Stomach (tissue), 8 donors: ENCODE measurements at regions not wholly inside any gene's neighbourhood (a gene's known extent, or its start where the extent isn't known, plus 50 kb on each side); places are given as distances from the start of the nearest gene placed in this dataset.

Experiments
- DNase-seq, 2 donors: peaks; one replicate each; pipeline versions ENCODE4 v3.0.0 to v3.0.0-alpha.2; 2013 to 2019
- H3K27ac ChIP-seq, 5 donors: fragments of 200-600 bp in 4 of 5; sonication (generic) in 4 of 5; one replicate each; pipeline ENCODE4 v1.5.1; 2013 to 2019; ENCODE audit warnings: mild to moderate bottlenecking in 1 of 5, moderate library complexity in 1 of 5
- H3K27me3 ChIP-seq, 3 donors: fragments of 200-600 bp; sonication (generic); one replicate each; pipeline ENCODE4 v1.5.1; 2017 to 2019; ENCODE audit warnings: mixed run types in 1 of 3
- H3K36me3 ChIP-seq, 4 donors: fragments of 200-600 bp; sonication (generic); 1 replicate in 3 of 4; 2 replicates in 1 of 4; pipeline ENCODE4 v1.5.1; 2016 to 2019
- H3K4me1 ChIP-seq, 4 donors: fragments of 200-600 bp; sonication (generic); one replicate each; pipeline ENCODE4 v1.5.1; 2016 to 2019
- H3K4me3 ChIP-seq, 4 donors: fragments of 200-600 bp; sonication (generic) in 3 of 4; one replicate each; pipeline ENCODE4 v1.5.1; 2016 to 2019; ENCODE audit warnings: mild to moderate bottlenecking in 1 of 4
- H3K9me3 ChIP-seq, 4 donors: fragments of 200-600 bp; sonication (generic); one replicate each; pipeline ENCODE4 v1.5.1; 2016 to 2019
- EP300 ChIP-seq: sonication (generic); formaldehyde crosslinking; IDR thresholded peaks from one replicate; pipeline ENCODE4 v1.6.1; 2017; ENCODE audit warnings: antibody characterized with exemption
- POLR2A ChIP-seq, 4 donors: fragments of 450-650 bp; IDR thresholded peaks; one replicate each; pipeline ENCODE4 v1.6.1; 2016; ENCODE audit warnings: antibody characterized with exemption in 4 of 4, control low read depth in 2 of 4, mild to moderate bottlenecking in 1 of 4, moderate library complexity in 1 of 4
- POLR2AphosphoS5 ChIP-seq, 3 donors: sonication (generic); formaldehyde crosslinking; IDR thresholded peaks; one replicate each; pipeline ENCODE4 v1.6.1; 2016; ENCODE audit warnings: antibody characterized with exemption in 3 of 3
- WGBS, 5 donors: extraction: QIAGEN DNeasy Blood & Tissue Kit in 3 of 5; methylation state at CpG; one replicate each; pipeline versions ENCODE4 v1.1.5 to v1.1.7; 2013 to 2018; 5-methylcytosine and 5-hydroxymethylcytosine counted together
- intact Hi-C: fragments of 100-400 bp; cut with DNase I; formaldehyde crosslinking; loops from one replicate; pipeline ENCODE4 v1.15.1; 2023; ENCODE audit warnings: low total_unique reads
- TF ChIP-seq, protein P1 (sequence below), 7 experiments: fragments of 450-650 bp in 4 of 7; fragments of 200-600 bp in 3 of 7; sonication (generic) in 3 of 7; IDR thresholded peaks; one replicate each; pipeline ENCODE4 v1.5.1; 2016 to 2019; ENCODE audit warnings: antibody characterized with exemption in 7 of 7, control low read depth in 2 of 7, mild to moderate bottlenecking in 1 of 7
- donor health status: healthy with polysubstance abuse.
- donor health status: Bipolar disorder and iron deficiency.
- donor health status: healthy.

GRCh38 chr3:107142171-107142570 is 235.1 kb upstream of the CCDC54 start:
- Histone ChIP-seq H3K4me3 (no peak overlapping the region), H3K27ac (no peak overlapping the region), H3K4me1 (no peaks in the 10 kb centered on the region), H3K36me3 (no peaks in the 10 kb centered on the region), H3K27me3 (no peaks in the 10 kb centered on the region), H3K9me3 (no peaks in the 10 kb centered on the region)
- 95 to 100% (median 95%) methylated on average over 1 of the region's 1 CpG for WGBS, 5 donors
- intact Hi-C loops = no loop called here
- DNase-seq = no peak
- TF ChIP-seq EP300 (no peak), POLR2AphosphoS5 (IDR thresholded peaks at IDR 0.05) (no peak), POLR2A (IDR thresholded peaks at IDR 0.05) (no peak)
- TF ChIP-seq, protein P1, sequence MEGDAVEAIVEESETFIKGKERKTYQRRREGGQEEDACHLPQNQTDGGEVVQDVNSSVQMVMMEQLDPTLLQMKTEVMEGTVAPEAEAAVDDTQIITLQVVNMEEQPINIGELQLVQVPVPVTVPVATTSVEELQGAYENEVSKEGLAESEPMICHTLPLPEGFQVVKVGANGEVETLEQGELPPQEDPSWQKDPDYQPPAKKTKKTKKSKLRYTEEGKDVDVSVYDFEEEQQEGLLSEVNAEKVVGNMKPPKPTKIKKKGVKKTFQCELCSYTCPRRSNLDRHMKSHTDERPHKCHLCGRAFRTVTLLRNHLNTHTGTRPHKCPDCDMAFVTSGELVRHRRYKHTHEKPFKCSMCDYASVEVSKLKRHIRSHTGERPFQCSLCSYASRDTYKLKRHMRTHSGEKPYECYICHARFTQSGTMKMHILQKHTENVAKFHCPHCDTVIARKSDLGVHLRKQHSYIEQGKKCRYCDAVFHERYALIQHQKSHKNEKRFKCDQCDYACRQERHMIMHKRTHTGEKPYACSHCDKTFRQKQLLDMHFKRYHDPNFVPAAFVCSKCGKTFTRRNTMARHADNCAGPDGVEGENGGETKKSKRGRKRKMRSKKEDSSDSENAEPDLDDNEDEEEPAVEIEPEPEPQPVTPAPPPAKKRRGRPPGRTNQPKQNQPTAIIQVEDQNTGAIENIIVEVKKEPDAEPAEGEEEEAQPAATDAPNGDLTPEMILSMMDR (IDR thresholded peaks at IDR 0.05) = no peak

DNA sequence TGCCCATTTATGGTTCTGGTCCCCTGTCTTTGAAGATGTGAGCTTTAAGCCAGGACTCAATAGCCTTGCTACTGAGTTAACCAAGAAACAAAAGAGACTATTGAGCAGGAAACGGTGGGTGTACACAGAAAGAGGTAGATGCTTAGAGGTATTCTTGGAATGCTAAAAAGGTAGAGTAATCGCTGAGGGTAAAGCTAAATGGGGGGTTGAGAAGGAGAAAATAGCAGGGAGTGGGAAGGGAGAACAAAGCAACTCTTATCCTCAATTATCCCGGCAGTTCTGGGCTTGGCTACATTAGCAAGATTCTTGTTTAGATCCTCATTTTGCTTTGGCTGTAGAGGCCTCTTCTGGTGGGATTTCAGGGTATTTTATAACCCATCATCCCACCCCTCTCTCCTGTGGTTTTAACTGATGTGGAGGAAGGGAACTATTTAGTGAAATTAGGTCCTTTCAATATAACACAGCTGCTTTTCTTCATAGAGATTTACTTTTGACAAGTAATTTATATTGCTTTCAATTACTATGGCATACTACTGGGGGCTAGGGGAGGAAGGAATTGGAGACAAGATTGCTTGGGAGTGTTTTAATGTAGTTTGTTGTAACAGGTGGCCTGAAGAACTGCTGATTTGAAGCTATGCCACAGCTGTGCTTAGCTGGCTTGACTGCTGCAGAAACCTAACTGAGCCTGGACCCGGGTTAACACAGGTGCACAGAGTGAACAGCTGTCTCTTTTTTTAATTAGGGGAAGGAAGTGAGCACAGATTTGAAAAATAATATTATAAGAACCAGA is 234.3 kb upstream of the CCDC54 start:
- intact Hi-C loops = no loop called here
- WGBS, 5 donors = 25 to 31% (median 27%) methylated on average over 4 of the region's 4 CpGs
- no peaks in the 10 kb centered on the region for H3K27me3 ChIP-seq
- H3K36me3 ChIP-seq = no peaks in the 10 kb centered on the region
- no peak overlapping the region for H3K27ac ChIP-seq
- no peaks in the 10 kb centered on the region for H3K4me1 ChIP-seq
- DNase-seq = peak in 1 of 2 donors; percentile 36
- TF ChIP-seq, protein P1 (IDR thresholded peaks at IDR 0.05) = no peak
- TF ChIP-seq EP300 = no peak
- TF ChIP-seq POLR2AphosphoS5 (IDR thresholded peaks at IDR 0.05) = no peak
- TF ChIP-seq POLR2A (IDR thresholded peaks at IDR 0.05) = no peak
- no peaks in the 10 kb centered on the region for H3K9me3 ChIP-seq
- H3K4me3 ChIP-seq = no peak overlapping the region

GRCh38 chr3:107150675-107151074 is 226.6 kb upstream of the CCDC54 start:
- intact Hi-C loops = no loop called here
- no peak for DNase-seq
- 77 to 93% (median 89%) methylated on average over 4 of the region's 4 CpGs for WGBS, 5 donors
- Histone ChIP-seq H3K9me3 (peaks cover 0 to 3% (median 0%) of the 10 kb centered on the region in 4 donors), H3K4me1 (no peaks in the 10 kb centered on the region), H3K36me3 (no peaks in the 10 kb centered on the region), H3K27ac (no peak overlapping the region), H3K4me3 (no peak overlapping the region), H3K27me3 (no peaks in the 10 kb centered on the region)
- no peak for TF ChIP-seq EP300
- no peak for TF ChIP-seq POLR2AphosphoS5 (IDR thresholded peaks at IDR 0.05)
- no peak for TF ChIP-seq POLR2A (IDR thresholded peaks at IDR 0.05)

DNA sequence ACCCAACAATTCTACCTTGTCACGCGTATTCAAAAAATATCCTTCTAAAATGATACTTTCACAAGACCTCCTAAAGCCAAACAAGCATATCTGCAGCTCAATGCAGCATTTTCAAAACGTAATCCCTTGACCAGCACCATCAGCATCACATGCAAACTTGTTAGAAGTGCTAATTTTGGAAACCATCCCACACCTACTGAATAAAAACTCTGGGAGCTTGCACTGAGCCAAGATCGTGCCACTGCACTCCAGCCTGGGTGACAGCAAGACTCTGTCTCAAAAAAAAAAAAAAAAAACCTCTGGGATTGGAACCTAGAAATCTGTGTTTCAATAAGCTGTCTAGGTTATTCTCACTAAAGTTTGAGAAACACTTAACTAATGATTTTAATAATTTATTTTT is 223.3 kb upstream of the CCDC54 start:
- 77 to 85% (median 80%) methylated on average over 4 of the region's 4 CpGs for WGBS, 5 donors
- intact Hi-C loops = no loop called here
- no peak for DNase-seq
- Histone ChIP-seq H3K27me3 (no peaks in the 10 kb centered on the region), H3K4me1 (no peaks in the 10 kb centered on the region), H3K27ac (no peak overlapping the region), H3K4me3 (no peak overlapping the region), H3K36me3 (no peaks in the 10 kb centered on the region), H3K9me3 (peaks cover 0 to 28% (median 19%) of the 10 kb centered on the region in 4 donors)
- TF ChIP-seq POLR2A (IDR thresholded peaks at IDR 0.05) (no peak), POLR2AphosphoS5 (IDR thresholded peaks at IDR 0.05) (no peak), EP300 (no peak)
- TF ChIP-seq, protein P1 (IDR thresholded peaks at IDR 0.05) = no peak

- H3K27me3 ChIP-seq = no peaks in the 10 kb centered on the region
- TF ChIP-seq POLR2A (IDR thresholded peaks at IDR 0.05) = no peak
- TF ChIP-seq, protein P1 (IDR thresholded peaks at IDR 0.05) = no peak
- no peak for TF ChIP-seq POLR2AphosphoS5 (IDR thresholded peaks at IDR 0.05)
- no peak for TF ChIP-seq EP300
- no peaks in the 10 kb centered on the region for H3K4me1 ChIP-seq
- peaks cover 0 to 34% (median 14%) of the 10 kb centered on the region in 4 donors for H3K9me3 ChIP-seq
- intact Hi-C loops = no loop called here
- DNase-seq = no peak
- no peak overlapping the region for H3K27ac ChIP-seq
- WGBS, 5 donors = 88 to 96% (median 92%) methylated on average over 1 of the region's 1 CpG
- H3K4me3 ChIP-seq = no peak overlapping the region
- peaks cover 0 to 4% (median 0%) of the 10 kb centered on the region in 4 donors for H3K36me3 ChIP-seq
Measured at GRCh38 chr3:107172411-107172810, 204.8 kb upstream of the CCDC54 start.
